NB4 (cell line): ENCODE measurements at regions not wholly inside any gene's neighbourhood (a gene's known extent, or its start where the extent isn't known, plus 50 kb on each side); places are given as distances from the start of the nearest gene placed in this dataset.

Source experiments
- POLR2A ChIP-seq: IDR thresholded peaks from 2 replicates; pipeline ENCODE4 v1.6.1; 2011; ENCODE audit warnings: mild to moderate bottlenecking; ENCODE audit not compliant: insufficient read length; ENCODE audit errors: extremely low read depth
- TF ChIP-seq, protein P1 (sequence below): IDR thresholded peaks from one replicate; pipeline ENCODE4 v1.5.1; 2012; ENCODE audit warnings: low read depth, low read length

DNA sequence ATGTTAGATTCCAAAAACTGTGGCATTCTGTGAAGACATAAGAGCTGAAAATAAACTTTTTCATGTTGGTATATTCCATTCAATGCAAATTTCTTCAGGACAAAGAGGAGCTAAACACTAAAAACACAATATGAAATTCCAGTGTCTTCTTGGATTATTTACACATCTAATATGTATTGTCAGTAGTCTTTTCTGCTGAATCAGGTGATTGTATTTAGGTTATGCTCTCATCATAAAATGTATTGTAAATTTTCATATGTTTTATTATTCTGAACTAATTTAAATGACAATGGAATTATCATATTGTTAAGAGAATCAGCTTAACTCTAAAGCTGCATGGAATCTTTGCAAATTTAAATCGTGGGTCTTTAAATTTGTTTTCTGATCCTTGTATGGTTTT is 526.7 kb downstream of the PDHA2 start:
- TF ChIP-seq, protein P1, sequence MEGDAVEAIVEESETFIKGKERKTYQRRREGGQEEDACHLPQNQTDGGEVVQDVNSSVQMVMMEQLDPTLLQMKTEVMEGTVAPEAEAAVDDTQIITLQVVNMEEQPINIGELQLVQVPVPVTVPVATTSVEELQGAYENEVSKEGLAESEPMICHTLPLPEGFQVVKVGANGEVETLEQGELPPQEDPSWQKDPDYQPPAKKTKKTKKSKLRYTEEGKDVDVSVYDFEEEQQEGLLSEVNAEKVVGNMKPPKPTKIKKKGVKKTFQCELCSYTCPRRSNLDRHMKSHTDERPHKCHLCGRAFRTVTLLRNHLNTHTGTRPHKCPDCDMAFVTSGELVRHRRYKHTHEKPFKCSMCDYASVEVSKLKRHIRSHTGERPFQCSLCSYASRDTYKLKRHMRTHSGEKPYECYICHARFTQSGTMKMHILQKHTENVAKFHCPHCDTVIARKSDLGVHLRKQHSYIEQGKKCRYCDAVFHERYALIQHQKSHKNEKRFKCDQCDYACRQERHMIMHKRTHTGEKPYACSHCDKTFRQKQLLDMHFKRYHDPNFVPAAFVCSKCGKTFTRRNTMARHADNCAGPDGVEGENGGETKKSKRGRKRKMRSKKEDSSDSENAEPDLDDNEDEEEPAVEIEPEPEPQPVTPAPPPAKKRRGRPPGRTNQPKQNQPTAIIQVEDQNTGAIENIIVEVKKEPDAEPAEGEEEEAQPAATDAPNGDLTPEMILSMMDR: no peak
- TF ChIP-seq POLR2A: no peak
